C4-2B (cell line): ENCODE measurements at regions not wholly inside any gene's neighbourhood (a gene's known extent, or its start where the extent isn't known, plus 50 kb on each side); places are given as distances from the start of the nearest gene placed in this dataset.

Experiments used
- H3K27ac ChIP-seq: fragments of 450-650 bp; 2 replicates; pipeline ENCODE4 v1.5.1; 2017
- CTCF ChIP-seq: fragments of 450-650 bp; conservative IDR thresholded peaks from 2 replicates; pipeline ENCODE4 v1.5.1; 2017; ENCODE audit warnings: mild to moderate bottlenecking
- ZFX ChIP-seq: fragments of 450-650 bp; IDR thresholded peaks from 2 replicates; pipeline ENCODE4 v1.6.1; 2017

- no peak for TF ChIP-seq ZFX
- TF ChIP-seq CTCF, result no peak
- no peak overlapping the region for H3K27ac ChIP-seq
Observed at GRCh38 chr1:56135864-56136147, 443.6 kb downstream of the PLPP3 start.

- H3K27ac ChIP-seq, result no peak overlapping the region
- TF ChIP-seq ZFX, result no peak
- TF ChIP-seq CTCF, result no peak
Observed at GRCh38 chr1:56135069-56135863, 444.1 kb downstream of the PLPP3 start.

- TF ChIP-seq ZFX (no peak), CTCF (no peak)
- no peak overlapping the region for H3K27ac ChIP-seq
Observed at GRCh38 chr1:56133522-56134472, 445.6 kb downstream of the PLPP3 start.

- no peak for TF ChIP-seq CTCF
- no peak for TF ChIP-seq ZFX
- H3K27ac ChIP-seq, result no peak overlapping the region
Observed at GRCh38 chr1:56132520-56132919, 446.8 kb downstream of the PLPP3 start.

- no peak for TF ChIP-seq ZFX
- TF ChIP-seq CTCF, result no peak
Observed at GRCh38 chr1:56129837-56130236, 449.5 kb downstream of the PLPP3 start.

GRCh38 chr1:56125316-56125715, 454.0 kb downstream of the PLPP3 start:
- TF ChIP-seq CTCF, result no peak
- no peak for TF ChIP-seq ZFX
- H3K27ac ChIP-seq, result no peak overlapping the region

More at GRCh38 chr1:56129837-56130236, 449.5 kb downstream of the PLPP3 start:
- H3K27ac ChIP-seq, result no peak overlapping the region

GRCh38 chr1:56123826-56124225, 455.5 kb downstream of the PLPP3 start:
- H3K27ac ChIP-seq, result no peak overlapping the region
- no peak for TF ChIP-seq ZFX
- no peak for TF ChIP-seq CTCF
